Fibroblast of lung (primary cell): ENCODE measurements at regions not wholly inside any gene's neighbourhood (a gene's known extent, or its start where the extent isn't known, plus 50 kb on each side); places are given as distances from the start of the nearest gene placed in this dataset.

ENCODE experiments used
- DNase-seq, 2 donors: peaks; one replicate each; pipeline versions ENCODE4 v3.0.0 to v3.0.0-alpha.2; 2010; ENCODE audit warnings: low read depth in 2 of 2
- H2AFZ ChIP-seq: 2 replicates; pipeline ENCODE4 v1.5.1; 2012; ENCODE audit warnings: low read length, control low read depth, inconsistent platforms
- H3K27ac ChIP-seq: 2 replicates; pipeline ENCODE4 v1.5.1; 2011; ENCODE audit warnings: low read length, control low read depth; ENCODE audit not compliant: insufficient read depth
- H3K27me3 ChIP-seq: 2 replicates; pipeline ENCODE4 v1.5.1; 2011; ENCODE audit warnings: mild to moderate bottlenecking, low read length; ENCODE audit not compliant: control insufficient read depth, insufficient read depth
- H3K36me3 ChIP-seq: 2 replicates; pipeline ENCODE4 v1.5.1; 2011; ENCODE audit warnings: low read length; ENCODE audit not compliant: control insufficient read depth, insufficient read depth
- H3K4me1 ChIP-seq: 2 replicates; pipeline ENCODE4 v1.5.1; 2011; ENCODE audit warnings: low read length; ENCODE audit not compliant: control insufficient read depth, insufficient read depth; ENCODE audit errors: extremely low read depth
- H3K4me2 ChIP-seq: 2 replicates; pipeline ENCODE4 v1.5.1; 2011; ENCODE audit warnings: low read length, control low read depth; ENCODE audit not compliant: insufficient read depth; ENCODE audit errors: extremely low read depth
- H3K4me3 ChIP-seq, 4 experiments: fragments of 200-600 bp in 1 of 4; sonication (generic) in 1 of 4; replicated peaks in 1 of 4; 2 replicates each; pipeline ENCODE4 v1.5.1; 2011 to 2016; ENCODE audit warnings: low read length in 4 of 4, low read depth in 3 of 4, mild to moderate bottlenecking in 3 of 4, control low read depth in 2 of 4, inconsistent platforms in 1 of 4, mixed read lengths in 1 of 4; ENCODE audit not compliant: insufficient read depth in 1 of 4; ENCODE audit errors: control extremely low read depth in 1 of 4
- H3K79me2 ChIP-seq: 2 replicates; pipeline ENCODE4 v1.5.1; 2012; ENCODE audit warnings: mild to moderate bottlenecking, low read length, inconsistent platforms; ENCODE audit not compliant: control insufficient read depth, insufficient read depth
- H3K9ac ChIP-seq: 2 replicates; pipeline ENCODE4 v1.5.1; 2011; ENCODE audit warnings: mild to moderate bottlenecking, low read length, control low read depth; ENCODE audit not compliant: insufficient read depth
- H3K9me3 ChIP-seq: 2 replicates; pipeline ENCODE4 v1.5.1; 2012; ENCODE audit warnings: low read depth, low read length; ENCODE audit not compliant: control insufficient read depth, insufficient read depth
- H4K20me1 ChIP-seq: 2 replicates; pipeline ENCODE4 v1.5.1; 2011; ENCODE audit warnings: low read length; ENCODE audit not compliant: control insufficient read depth, insufficient read depth; ENCODE audit errors: extremely low read depth
- CTCF ChIP-seq, 2 donors: IDR thresholded peaks in 1 of 2; conservative IDR thresholded peaks in 1 of 2; 1 replicate in 1 of 2; 2 replicates in 1 of 2; pipeline ENCODE4 v1.5.1; 2011 to 2012; ENCODE audit warnings: low read length in 2 of 2, control low read depth in 1 of 2, inconsistent platforms in 1 of 2, low read depth in 1 of 2, mild to moderate bottlenecking in 1 of 2
- EZH2 ChIP-seq: IDR thresholded peaks from 2 replicates; pipeline ENCODE4 v1.5.1; 2012; ENCODE audit warnings: low read length, control low read depth, mild to moderate bottlenecking; ENCODE audit errors: missing control alignments

- no peak for TF ChIP-seq EZH2
- no peak for TF ChIP-seq CTCF (conservative IDR thresholded peaks at IDR 0.05 in 1 of 2, IDR thresholded peaks at IDR 0.05 in 1 of 2; ENCODE audit: low read depth in 1 of 2, low read length in 2 of 2)
- Histone ChIP-seq H3K4me3 (no peak overlapping the region), H3K27me3 (no peaks in the 10 kb centered on the region), H3K36me3 (no peaks in the 10 kb centered on the region), H3K4me1 (no peaks in the 10 kb centered on the region), H3K4me2 (no peak overlapping the region), H2AFZ (no peak overlapping the region), H3K79me2 (no peaks in the 10 kb centered on the region), H4K20me1 (no peaks in the 10 kb centered on the region), H3K27ac (no peak overlapping the region), H3K9ac (no peak overlapping the region), H3K9me3 (no peaks in the 10 kb centered on the region)
- DNase-seq, result peak in 1 of 2 donors; percentile 21
Observed at GRCh38 chr1:102821707-102822106, 286.6 kb downstream of the COL11A1 start.

GRCh38 chr1:102800406-102800805, 307.9 kb downstream of the COL11A1 start:
- no peaks in the 10 kb centered on the region for H3K79me2 ChIP-seq
- no peaks in the 10 kb centered on the region for H3K4me1 ChIP-seq
- H3K9me3 ChIP-seq, result no peaks in the 10 kb centered on the region
- H3K27me3 ChIP-seq, result no peaks in the 10 kb centered on the region
- no peak for TF ChIP-seq CTCF (conservative IDR thresholded peaks at IDR 0.05 in 1 of 2, IDR thresholded peaks at IDR 0.05 in 1 of 2; ENCODE audit: low read depth in 1 of 2, low read length in 2 of 2)
- TF ChIP-seq EZH2, result no peak
- H3K36me3 ChIP-seq, result no peaks in the 10 kb centered on the region
- no peak overlapping the region for H3K4me2 ChIP-seq
- no peaks in the 10 kb centered on the region for H4K20me1 ChIP-seq
- H2AFZ ChIP-seq, result no peak overlapping the region
- no peak overlapping the region for H3K4me3 ChIP-seq
- H3K27ac ChIP-seq, result no peak overlapping the region
- DNase-seq, result no peak
- H3K9ac ChIP-seq, result no peak overlapping the region

GRCh38 chr1:102799496-102799895, 308.8 kb downstream of the COL11A1 start:
- Histone ChIP-seq H3K27me3 (no peaks in the 10 kb centered on the region), H2AFZ (no peak overlapping the region)
- DNase-seq, result peak; percentile 28 to 56

More at GRCh38 chr1:102799496-102799895, 308.8 kb downstream of the COL11A1 start:
- Histone ChIP-seq H3K4me1 (no peaks in the 10 kb centered on the region), H3K9ac (no peak overlapping the region), H3K9me3 (no peaks in the 10 kb centered on the region), H3K36me3 (no peaks in the 10 kb centered on the region), H4K20me1 (no peaks in the 10 kb centered on the region), H3K4me3 (no peak overlapping the region), H3K79me2 (no peaks in the 10 kb centered on the region), H3K4me2 (no peak overlapping the region), H3K27ac (no peak overlapping the region)
- no peak for TF ChIP-seq EZH2
- no peak for TF ChIP-seq CTCF (conservative IDR thresholded peaks at IDR 0.05 in 1 of 2, IDR thresholded peaks at IDR 0.05 in 1 of 2; ENCODE audit: low read depth in 1 of 2, low read length in 2 of 2)
